GM23338 (cell line): ENCODE measurements at regions not wholly inside any gene's neighbourhood (a gene's known extent, or its start where the extent isn't known, plus 50 kb on each side); places are given as distances from the start of the nearest gene placed in this dataset.

ENCODE experiments used
- CTCF ChIP-seq, 2 experiments: fragments of 200-600 bp in 1 of 2; sonication (generic) in 1 of 2; conservative IDR thresholded peaks; 2 replicates each; pipeline versions ENCODE4 v1.5.1 to v1.6.1; 2016 to 2017; ENCODE audit warnings: antibody characterized with exemption in 2 of 2, low read depth in 2 of 2, mild to moderate bottlenecking in 2 of 2, moderate library complexity in 1 of 2
- EZH2 ChIP-seq: fragments of 200-600 bp; sonication (generic); IDR thresholded peaks from one replicate; pipeline ENCODE4 v1.8.0; 2017; ENCODE audit warnings: antibody characterized with exemption, mild to moderate bottlenecking, low read depth; ENCODE audit not compliant: unreplicated experiment
- POLR2AphosphoS5 ChIP-seq: IDR thresholded peaks from 2 replicates; pipeline ENCODE4 v1.6.1; 2016; ENCODE audit warnings: antibody characterized with exemption, low read depth

- TF ChIP-seq EZH2 = no peak
- no peak for TF ChIP-seq POLR2AphosphoS5
- no peak for TF ChIP-seq CTCF (conservative IDR thresholded peaks at IDR 0.05; ENCODE audit: low read depth in 2 of 2)
Observed at GRCh38 chr4:187618701-187619281, 376.8 kb upstream of the ZFP42 start.
